ENCODE measurements at regions not wholly inside any gene's neighbourhood (a gene's known extent, or its start where the extent isn't known, plus 50 kb on each side); places are given as distances from the start of the nearest gene placed in this dataset.

DNA sequence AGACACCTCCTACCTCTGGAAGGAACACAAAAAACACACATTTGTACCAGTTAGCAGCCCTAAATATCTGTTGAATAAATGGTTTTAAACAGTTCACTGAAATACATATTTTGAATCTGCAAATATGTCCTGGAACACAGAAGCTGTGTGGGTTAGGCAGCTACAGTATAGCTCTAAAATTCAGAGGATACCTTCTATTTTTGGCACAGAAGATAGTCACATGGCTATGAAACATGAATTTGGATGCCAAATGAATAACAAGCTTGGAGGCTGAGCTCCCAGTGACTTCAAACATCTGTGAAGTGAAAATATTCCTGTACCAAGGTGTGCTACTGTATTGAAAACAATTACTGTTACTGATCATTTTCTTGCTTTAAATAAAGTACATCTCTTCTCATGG, 391.5 kb upstream of the ADGRL2 start:
- H3K4me3 ChIP-seq (ENCODE audit: low read depth, low read length): no peak overlapping the region

DNA sequence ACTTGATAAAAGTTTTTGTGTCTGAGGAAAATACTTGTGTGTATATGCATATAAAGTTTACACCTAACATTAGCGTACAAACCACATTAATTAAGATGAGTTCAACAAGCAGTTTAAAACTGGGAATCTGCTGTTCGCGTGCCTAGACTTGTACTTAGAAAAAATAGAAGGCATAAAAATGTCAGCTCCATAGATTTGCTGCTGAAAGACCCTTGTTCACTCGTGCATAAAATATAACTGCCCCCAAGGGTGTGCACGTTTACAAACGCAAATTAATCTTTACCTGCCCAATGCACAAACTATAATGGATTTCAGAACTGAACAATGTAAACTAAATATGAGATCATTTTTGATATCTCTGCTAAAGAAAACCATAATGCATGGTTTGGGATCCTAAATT, 392.3 kb upstream of the ADGRL2 start:
- no peak overlapping the region for H3K4me3 ChIP-seq (ENCODE audit: low read depth, low read length)

DNA sequence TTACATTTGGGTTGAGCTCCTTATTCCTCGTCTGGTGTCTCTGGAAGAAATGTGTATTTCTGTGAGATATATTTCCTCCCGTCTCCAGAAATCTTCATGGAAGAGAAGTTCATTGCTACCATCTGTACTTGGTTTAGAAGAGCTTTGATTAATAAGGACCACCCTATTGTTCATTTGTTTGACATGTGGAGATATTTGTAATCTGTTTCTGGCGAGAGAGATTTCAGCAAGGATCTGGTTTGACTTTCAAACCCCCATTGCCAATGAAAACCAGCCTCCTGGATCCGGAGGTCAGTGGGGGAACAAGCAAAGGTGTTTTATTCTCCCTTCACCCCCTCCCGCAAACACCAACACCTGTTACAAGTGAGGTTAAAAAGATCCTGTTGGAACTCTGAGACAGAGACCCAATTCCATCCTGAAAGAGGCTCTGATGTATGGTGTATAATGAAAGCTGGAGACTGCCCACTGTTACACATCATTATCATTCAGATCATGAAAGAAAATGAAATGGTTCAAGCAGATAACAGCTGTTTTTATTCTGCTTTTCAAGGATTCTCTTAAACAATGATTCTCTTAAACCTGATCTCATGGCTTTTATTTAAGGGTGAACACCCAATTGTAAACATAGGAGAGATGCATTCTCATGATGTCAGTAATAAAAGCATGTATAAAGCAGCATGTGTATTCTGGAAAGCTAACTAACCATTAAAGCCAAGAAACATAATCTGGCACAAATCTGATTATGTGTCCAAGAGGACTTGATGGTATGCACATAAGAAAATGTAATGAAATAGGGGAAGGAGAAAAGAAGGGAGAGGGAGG, 393.5 kb upstream of the ADGRL2 start:
- no peak overlapping the region for H3K4me3 ChIP-seq (ENCODE audit: low read depth, low read length)

DNA sequence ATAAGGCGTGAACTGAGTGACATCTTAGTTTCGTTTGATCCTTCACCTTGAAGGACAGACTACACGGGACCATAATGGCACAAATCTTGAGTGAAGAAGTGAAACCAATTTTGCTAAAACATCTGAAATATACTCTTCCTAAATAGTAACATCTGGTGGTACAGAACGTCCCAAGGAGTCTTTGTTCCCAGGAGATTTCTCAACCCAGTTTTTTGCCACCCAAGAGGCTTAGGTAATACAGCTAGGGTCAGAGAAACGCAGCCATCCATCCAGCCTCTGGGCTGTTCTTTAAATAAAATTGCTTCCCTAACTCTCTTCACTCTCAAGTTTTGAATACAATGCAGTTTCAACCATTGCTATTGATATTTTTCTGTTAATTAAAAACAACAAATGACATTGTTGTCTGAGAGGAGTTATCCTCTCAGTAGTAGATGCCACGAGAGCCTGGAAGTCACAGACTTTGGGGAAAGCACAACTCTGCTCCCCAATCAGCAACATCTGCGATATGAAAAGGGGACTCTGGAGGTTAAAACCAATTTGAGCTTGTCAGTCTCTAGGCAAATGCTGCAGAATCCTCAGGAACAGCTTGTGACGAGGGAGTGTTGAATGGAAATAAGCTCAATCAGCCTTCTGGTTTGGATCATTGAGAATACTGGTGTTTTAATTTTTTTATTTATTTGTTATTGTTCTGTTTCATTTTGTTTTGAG, 394.3 kb upstream of the ADGRL2 start:
- no peak overlapping the region for H3K4me3 ChIP-seq (ENCODE audit: low read depth, low read length)

DNA sequence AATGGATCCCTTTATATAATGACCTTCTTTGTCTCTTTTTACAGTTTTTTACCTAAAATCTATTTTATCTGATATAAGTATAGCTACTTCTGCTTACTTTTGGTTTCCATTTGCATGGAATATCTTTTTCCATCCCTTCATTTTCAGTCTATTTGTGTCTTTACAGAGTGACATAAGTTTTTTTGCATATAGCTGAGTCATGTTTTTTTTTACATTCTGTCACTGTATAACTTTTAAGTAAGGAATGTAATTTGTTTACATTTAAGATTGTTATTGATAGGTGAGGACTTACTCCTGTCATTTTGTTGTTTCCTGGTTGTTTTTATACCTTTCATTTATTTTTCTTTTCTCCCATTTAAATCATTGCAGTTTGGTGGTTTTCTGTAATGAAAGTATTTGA, 402.7 kb upstream of the ADGRL2 start:
- H3K4me3 ChIP-seq (ENCODE audit: low read depth, low read length): no peak overlapping the region

DNA sequence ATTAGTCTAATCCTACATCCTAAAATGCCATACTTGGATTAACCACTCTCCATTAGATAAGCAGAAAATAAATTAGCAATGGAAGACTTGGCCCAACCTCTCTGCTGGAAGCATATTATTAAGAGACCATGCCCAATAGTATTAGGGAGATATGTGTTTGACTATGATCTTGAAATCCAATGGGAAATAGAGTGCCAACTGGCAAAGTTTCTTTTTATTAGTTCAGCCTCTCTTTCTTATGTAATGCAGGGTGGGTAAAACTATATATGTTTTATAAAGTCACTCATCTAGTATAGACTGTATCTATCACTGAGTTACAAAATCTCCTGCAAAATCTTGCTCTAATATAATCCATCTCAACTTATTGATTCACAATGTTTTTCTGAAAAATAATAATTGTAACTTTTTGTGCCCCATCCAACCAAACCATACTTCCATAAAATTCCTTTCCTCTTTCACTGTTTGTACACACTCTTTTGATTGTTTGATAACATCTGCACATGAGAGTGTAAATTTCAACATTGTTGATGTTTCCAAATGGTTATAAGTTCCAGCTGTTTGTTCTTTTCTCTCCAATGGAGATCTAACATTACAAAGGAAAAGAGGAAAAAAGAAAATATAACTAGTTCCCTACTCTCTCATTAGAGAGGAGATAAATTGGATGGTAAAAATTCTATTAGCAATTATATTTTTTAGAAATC, 408.1 kb upstream of the ADGRL2 start:
- no peak overlapping the region for H3K4me3 ChIP-seq (ENCODE audit: low read depth, low read length)

DNA sequence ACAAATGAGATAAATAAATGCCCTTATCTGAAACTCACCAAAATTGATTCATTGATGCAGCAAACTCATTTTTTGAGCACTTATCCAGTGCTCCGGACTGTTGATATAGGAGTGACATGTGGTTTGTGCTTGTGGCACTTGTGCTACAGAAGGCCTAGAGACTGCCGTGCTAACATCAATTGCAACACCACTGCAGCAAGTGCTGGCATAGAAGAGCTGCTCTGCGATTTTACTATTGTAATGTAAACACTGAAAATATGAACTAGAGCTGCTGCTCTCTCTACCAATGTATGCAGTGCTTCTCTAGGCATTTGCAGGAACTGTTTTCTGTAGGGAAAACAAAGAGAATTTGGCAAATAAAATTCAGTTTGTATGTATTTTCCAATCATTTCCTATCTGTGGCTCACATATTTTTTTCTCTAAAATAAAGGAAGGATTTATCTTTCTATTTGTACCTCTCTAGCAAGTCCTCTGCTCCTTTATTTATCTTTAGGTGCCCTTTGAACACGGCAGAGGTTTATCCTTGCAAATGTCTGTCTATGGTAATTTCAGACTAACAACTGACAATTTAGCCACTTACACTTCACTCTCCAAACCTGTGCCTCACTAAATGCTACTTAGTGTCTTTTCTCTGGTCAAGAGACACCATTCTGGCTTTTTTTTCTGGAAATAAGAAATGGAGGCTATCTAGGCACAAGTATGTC, 409.5 kb upstream of the ADGRL2 start:
- H3K4me3 ChIP-seq (ENCODE audit: low read depth, low read length): no peak overlapping the region

DNA sequence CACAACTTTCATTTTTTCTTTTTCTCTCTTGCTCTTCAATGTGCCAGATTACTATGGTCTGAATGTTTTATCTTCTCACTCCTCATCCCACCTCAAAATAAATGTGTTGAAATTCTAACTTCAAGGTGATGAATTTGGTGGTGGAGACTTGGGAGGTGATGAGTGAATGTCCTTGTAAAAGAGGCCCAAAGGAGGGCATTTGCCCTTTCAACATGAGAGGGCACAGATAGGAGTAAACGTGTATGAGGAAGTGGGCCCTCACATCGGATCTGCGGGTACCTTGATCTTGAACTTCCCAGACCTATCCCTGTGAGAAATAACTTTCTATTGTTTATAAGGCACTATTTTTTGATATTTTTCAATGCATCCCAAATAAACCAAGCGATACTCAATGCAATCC, 412.3 kb upstream of the ADGRL2 start:
- H3K4me3 ChIP-seq (ENCODE audit: low read depth, low read length): no peak overlapping the region

DNA sequence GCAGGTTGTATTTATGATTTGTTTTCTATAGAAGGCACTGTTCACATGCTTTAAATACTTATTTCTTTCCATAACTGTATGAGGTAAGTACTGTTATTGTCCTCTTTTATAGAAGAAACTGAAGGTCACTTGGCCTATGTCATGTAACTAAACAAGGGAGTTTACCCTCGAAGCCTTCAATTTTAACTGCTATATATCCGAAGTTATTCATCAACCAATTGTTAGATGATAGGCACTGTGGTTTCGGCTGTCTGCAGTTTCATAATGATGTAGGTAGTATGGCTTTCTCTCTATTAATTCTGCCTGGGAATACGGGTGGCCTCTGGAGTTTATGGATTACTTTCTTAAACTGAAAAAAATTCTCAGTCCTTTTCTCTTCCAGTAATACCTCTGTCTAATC, 413.3 kb upstream of the ADGRL2 start:
- no peak overlapping the region for H3K4me3 ChIP-seq (ENCODE audit: low read depth, low read length)

DNA sequence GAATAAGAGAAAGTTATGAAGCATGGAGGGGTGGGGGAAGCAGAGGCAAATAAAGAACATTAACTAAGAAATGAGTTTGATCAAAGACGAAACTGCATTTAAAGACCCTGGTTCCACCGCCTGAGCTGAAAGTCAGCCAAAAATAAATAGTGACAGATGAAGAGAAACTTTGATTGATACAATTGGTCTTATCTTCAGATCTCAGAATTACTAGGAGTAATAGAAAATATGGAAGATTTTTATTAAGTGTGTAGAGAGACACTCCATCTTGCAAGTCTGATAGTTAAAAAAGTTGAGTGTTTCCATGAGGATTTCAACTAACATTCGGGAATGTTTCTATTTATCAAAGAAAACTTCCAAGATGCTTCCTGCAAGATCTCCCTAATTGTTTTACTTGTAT, 418.2 kb upstream of the ADGRL2 start:
- H3K4me3 ChIP-seq (ENCODE audit: low read depth, low read length): no peak overlapping the region

DNA sequence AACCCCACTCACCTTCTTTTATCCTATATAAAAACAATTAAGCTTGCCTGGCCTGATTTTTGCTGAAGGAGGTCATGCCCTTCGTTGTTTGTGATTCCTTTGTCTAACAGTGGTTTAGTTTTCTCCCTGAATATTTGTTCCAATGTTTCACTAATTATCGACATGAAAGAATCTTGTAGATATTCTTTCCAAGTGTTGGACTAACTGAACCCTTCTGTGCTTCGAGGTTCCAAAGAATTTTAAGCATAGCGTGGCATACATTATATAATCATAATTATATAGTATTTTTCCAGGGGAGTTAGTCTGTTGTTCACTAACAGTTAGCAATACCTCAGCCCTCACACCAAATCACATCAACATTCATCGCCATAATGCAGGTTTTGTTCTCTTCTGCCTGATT, 418.9 kb upstream of the ADGRL2 start:
- H3K4me3 ChIP-seq (ENCODE audit: low read depth, low read length): no peak overlapping the region

DNA sequence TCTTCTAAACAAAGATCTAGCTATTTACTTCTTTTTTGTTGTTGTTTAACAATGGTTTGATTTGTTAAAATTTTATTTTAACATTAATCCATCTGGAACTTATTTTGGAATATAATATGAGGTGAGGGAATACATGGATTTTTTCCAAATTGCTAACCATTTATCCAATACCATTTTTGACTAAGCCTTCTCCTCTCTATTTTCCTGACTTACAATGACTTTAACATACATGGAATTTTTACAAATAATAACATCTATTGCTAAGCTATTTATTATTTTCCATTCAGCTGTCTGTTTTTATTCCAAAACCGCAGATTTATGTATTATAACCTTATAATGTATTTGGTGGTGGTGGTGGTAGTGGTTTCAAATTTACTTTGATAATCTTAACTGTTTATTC, 420.3 kb upstream of the ADGRL2 start:
- no peak overlapping the region for H3K4me3 ChIP-seq (ENCODE audit: low read depth, low read length)

DNA sequence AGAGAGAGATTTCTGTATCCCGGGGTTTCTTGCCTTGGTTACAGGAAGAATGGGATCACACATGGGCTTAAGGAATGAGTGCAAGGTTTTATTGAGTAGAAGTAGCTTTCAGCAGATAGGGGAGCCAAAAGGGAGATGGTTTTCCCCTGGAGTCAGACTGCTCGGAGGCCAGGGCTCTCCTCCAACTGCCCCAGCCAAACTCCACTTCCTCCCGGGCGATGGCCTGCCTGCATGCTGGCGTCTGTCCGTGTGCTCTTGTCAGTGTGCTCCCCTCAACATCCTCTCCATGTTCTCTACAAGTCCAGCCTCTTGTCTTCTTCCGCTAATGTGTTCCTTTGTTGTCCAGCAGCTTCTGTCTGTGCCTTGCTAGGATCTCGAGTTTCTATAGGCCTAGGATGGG, 421.3 kb upstream of the ADGRL2 start:
- H3K4me3 ChIP-seq (ENCODE audit: low read depth, low read length): no peak overlapping the region

DNA sequence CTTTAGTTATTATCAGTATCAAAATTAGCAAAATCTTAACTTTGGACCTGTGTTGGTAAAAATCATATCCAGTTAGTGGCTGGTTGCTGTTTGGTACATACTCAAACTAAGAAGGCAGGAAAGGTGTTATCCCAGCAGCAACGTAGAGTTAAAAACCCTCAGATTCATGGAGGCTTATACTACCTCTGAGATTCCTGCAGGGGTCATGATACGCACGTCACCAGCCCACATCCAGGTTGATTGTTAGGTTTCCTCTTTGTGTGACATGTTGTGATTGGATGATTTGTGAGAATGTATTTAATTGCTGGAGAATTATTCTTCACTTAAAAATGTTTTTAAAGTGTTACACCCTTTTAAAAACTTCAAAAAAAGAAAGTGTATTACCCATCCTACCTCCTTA, 423.3 kb upstream of the ADGRL2 start:
- no peak overlapping the region for H3K4me3 ChIP-seq (ENCODE audit: low read depth, low read length)

DNA sequence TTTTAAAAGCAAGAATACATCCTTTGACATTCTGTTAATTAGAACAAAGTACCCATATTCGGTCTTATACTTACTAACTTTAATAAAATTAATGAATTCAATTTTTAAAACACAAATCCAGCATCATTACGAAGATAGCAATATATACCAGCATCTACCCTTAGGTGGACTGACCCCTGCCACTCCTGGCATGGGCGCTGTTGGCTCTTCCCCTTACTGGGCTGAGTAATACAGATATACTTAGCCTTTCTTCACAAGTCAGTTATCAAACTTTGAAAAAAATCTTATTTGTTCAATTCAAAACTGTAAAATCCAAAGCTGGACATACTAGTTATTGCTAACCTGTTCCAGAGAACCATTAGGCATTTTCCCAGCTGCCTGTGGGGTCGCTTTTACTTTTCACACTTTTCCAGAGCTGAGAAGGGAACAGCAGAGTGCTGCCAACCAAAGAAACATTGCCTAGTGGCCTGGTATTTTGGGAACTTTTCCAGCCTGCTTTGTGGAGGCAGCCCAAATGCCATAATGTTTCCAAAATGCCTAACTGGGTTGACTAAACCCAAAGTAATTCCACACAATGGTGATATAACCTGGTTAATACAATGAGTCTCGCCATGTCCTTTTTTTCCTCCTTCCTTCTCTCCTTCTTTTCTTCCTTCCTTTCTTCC, 424.7 kb upstream of the ADGRL2 start:
- H3K4me3 ChIP-seq (ENCODE audit: low read depth, low read length): no peak overlapping the region

DNA sequence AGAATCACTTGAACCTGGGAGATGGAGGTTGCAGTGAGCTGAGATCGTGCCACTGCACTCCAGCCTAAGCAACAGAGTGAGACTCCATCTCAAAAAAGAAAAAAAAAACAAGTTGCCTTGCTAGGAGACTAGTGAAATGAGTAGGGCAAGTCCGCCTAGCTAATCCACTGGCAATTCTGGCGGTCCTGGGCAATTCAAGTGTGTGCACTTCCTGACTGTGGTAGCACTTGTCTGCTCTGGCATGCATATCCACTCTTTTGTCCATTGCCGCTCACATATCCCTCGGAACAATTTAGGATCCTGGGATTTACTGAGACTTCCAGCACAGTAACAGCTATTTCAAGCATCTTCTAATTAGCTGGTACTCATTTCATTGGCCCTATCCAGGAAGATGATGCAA, 426.3 kb upstream of the ADGRL2 start:
- H3K4me3 ChIP-seq (ENCODE audit: low read depth, low read length): no peak overlapping the region

DNA sequence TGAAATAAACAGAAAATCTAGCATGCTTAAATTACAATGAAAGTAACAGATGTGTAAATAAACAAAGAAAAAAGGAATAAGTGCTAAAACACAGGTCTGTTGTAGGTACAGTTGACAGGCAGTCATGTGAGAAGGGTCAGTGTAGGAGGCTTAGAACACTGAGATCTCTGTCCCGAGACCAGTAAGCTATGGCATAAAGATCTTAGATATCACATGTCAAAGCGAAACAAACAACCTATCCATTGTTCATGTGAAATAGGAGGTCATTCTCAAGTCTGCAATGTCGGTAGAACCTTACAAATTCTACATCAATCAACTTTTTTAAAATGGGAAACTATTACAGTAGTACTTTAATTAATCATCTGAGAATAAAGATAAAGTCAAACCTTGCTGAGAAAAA, 428.9 kb upstream of the ADGRL2 start:
- no peak overlapping the region for H3K4me3 ChIP-seq (ENCODE audit: low read depth, low read length)

DNA sequence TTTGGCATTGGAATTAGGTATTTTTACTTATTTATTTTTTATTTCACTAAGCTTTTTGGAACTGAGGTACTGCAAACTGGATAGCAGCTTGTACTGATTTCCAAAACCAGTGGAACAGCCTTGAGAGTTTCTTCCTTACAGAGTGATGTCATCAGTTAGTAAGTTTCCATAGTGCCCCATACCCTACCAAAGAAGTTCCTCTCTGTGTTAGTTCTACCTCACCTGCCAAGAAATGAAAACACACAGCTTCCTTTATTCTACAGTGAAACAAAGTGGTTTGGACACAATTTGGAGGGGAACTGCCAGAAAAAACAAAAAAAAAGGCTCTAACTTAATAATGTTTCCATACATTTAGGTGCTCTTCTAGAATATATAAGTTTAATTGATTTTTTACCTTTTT, 430.9 kb upstream of the ADGRL2 start:
- no peak overlapping the region for H3K4me3 ChIP-seq (ENCODE audit: low read depth, low read length)

DNA sequence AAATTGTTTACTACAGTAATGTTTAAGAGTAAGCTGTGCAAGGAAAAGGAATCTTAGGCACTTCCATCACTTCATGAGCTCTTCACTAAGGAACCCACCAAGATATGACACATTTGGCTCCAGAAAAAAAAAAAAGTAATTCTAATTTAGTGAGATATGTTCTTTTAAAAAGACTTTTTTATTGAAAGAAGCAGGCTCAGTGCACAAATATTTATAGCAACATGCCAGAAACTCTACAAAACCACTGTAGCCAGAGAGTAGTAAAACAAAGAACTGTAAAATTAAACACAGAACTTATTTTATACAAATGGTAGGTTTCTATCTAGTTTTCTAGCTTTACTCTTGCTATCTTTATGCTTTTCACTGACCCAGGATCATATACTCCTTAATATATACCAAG, 434.6 kb upstream of the ADGRL2 start:
- no peak overlapping the region for H3K4me3 ChIP-seq (ENCODE audit: low read depth, low read length)

DNA sequence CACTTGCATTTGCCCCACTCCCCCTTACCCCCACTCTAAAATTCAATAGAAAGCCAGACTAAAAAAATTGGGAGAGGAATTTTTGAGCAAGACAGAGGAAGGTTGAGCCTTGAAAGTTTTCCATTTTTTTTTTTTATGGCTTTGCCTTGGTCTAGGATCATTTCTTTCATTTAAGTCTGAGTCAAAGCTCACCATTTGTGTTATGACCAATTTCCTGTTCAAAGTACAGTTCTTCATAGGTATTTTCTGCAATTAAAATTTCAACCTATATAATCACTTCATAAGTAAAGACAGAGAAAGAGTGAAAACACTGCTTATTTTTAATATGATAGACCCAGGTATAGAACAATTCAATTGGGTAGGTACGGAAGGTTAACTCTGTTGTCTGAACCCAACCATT, 436.6 kb upstream of the ADGRL2 start:
- H3K4me3 ChIP-seq (ENCODE audit: low read depth, low read length): no peak overlapping the region

DNA sequence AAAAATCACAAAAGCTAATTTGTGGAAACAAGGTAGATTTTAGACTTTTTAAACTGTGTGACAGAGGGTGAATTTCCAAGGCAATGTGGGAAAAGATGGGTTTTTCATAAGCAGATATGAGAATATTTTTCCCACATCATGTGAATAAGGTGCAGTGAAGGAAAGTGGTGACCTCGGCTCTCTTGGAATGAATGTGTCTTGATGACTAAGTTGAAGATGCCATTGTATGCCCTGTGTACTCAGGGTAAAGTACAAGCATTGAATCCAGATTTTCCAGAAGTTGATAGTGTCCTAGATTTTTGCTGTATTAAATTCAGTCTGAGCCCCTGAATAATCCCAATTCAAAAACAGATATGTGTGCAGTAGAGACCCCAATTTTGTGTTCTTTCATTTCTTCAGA, 442.6 kb upstream of the ADGRL2 start:
- no peak overlapping the region for H3K4me3 ChIP-seq (ENCODE audit: low read depth, low read length)

Data from iPS-11a (cell line).